HT-29 (cell line): ENCODE measurements at regions not wholly inside any gene's neighbourhood (a gene's known extent, or its start where the extent isn't known, plus 50 kb on each side); places are given as distances from the start of the nearest gene placed in this dataset.

Source experiments
- DNase-seq: peaks from one replicate; pipeline ENCODE4 v3.0.0-alpha.2; 2015; ENCODE audit warnings: low spot score

DNA sequence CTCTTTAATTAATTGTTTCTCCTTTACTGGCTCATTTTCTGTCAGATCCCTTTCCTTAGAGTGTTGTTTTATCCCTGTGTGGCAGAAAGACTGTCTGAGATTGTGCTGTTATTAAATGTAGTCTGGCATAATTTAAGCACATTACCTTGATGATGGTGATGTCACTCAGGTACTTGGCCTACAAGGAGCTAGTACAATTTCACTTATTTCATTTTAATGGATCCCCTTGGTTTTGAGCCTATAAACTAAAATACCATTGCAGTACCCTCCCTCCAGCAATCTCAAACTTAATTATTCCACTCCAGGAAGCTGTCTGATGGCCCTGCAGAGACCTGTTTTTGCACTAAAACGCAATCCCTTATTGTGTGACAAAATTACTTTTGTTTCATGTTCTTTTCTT is 968.6 kb downstream of the ADGRL3 start:
- no peak for DNase-seq

DNA sequence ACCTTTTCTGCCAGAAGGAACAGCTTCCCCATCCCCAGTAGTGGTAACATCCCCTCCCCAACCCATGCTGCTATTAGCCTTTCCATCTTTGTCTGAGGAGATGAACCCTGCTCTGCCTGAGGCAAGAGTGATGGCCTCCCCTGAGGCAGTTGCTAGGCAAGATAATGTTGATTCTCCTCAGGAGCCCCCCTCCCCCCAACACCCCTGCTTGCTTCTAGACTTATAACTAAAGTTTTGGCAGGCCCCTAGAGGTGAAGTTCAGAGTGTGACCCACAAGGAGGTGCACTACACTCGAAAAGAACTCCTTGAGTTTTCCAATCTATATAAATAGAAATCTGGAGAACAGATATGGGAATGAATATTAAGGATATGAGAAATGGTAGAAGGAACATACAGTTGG is 962.5 kb downstream of the ADGRL3 start:
- no peak for DNase-seq

DNA sequence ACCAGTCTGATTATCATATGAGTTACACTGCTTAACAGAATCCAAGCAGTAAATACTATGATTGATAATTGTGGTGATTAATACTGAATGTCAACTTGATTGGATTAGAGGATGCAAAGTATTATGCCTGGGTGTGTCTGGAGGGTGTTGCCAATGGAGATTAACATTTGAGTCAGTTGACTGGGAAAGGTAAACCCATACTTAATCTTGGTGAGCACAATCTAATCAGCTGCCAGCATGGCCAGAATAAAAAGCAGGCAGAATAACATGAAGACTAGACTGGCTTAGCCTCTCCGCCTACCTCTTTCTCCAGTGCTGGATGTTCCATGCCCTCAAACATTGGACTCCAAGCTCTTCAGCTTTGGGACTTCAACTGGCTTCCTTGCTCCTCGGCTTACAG is 961.3 kb downstream of the ADGRL3 start:
- no peak for DNase-seq

DNA sequence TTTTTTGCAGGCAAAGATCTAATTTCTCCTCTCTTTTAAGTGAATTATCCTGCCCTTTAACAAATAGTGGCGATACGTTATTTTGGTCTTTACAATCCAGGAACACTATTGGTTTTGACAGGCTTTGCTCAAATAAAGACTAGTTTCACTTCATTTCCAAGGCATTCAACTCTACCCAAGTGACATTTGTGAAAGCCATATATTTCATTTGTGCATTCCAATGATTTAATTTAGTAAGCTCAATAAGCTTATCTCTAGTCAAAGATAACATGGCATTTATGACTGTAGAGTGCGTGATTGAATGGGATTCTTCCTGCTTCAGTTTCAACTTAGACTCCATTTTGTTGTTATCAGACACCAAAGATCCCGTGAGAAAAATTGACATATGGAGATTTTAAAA is 959.8 kb downstream of the ADGRL3 start:
- no peak for DNase-seq

DNA sequence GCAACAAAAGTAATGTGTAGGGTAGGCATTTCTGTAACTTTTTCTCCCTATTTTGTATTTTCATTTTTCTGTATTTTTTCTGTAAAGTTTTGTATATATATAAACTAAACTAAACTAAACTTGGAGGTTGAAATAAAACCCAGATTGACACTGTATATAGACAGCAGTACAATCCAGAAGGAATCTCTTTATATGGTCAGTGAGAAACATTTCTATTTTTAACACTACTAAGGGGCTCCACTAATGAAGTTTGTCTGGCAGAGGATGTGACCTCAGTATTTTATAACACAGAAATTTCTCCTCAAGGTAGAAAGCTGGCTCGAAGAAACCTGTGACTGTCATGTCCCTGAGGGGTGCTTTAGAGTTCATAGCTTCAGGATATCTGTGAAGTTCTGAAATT is 959.2 kb downstream of the ADGRL3 start:
- DNase-seq: no peak

DNA sequence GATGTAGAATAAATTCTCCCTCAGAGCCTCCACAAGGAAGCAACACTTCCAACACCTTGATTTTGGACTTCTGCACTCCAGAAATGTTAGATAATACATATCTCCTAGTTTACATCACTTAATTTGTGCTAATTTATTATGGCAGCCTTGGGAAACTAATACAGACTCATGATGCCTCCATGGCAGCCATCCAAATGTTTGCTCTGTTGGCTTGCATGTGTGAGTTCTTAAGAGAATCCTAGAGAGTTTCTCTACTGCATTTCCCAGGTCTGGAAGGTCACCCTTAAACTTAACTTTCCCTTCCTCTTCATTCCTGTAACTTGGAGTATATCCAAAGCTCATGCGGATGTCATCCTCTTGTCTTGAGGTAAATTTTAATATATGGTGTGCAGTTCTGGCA is 956.1 kb downstream of the ADGRL3 start:
- no peak for DNase-seq

DNA sequence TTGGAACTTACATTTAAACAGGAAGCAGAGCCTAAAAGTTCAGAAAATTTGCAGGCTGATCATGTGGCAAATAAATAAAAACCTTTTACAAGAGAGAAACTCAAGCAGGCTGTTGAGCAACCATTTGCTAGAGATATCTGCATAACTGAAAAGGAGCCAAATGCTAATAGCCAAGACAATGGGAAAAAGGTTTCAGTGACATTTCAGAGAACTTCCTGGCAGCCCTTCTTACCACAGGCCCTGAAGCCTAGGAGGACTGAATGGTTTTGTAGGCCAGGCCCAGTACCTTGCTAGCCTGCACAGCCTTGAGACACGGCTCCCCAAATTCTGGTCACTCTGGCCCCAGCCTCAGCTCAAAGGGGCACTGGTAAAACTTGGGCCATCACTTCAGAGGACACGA is 945.1 kb downstream of the ADGRL3 start:
- no peak for DNase-seq

DNA sequence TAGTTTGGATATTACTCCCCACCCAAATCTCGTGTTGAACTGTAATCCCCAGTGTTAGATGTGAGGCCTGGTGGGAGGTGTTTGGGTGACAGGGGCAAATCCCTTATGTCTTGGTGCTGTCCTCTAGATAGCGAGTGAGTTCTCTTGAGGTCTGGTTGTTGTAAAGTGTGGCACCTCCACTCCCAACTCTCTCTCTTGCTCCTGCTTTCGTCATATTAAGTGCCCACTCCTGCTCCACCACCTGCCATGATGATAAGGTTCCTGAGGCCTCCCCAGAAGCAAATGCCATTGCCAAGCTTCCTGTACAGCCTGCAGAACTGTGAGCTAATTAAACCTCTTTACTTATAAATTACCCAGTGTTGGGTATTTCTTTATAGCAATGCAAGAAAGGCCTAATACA is 944.3 kb downstream of the ADGRL3 start:
- DNase-seq: no peak

DNA sequence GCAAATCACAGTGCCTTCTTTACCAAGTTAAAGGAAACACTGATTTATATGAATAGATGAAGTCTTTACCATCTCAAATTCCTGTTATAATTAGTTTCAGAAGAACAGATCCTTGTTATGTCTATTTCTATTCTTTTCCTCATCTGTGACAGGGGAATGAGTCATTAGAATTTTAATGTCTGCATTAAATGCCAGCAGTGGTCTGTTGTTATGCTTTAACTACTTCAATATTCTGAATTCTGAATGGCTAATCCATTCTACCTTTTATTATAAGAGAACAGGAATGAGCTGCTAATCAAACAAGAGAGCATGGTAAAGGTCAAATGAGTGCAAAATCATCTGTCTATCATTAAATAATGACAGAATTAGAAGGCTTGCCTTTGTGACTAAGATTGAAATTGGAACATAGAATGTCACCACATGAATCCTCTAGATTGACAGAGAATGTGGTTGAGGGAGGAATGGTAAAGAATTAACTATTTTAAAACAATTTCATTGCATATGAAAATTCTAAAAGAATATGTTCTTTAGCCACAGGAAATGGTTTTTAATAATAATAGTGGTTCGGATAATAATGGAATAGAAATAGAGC is 935.5 kb downstream of the ADGRL3 start:
- DNase-seq: no peak

DNA sequence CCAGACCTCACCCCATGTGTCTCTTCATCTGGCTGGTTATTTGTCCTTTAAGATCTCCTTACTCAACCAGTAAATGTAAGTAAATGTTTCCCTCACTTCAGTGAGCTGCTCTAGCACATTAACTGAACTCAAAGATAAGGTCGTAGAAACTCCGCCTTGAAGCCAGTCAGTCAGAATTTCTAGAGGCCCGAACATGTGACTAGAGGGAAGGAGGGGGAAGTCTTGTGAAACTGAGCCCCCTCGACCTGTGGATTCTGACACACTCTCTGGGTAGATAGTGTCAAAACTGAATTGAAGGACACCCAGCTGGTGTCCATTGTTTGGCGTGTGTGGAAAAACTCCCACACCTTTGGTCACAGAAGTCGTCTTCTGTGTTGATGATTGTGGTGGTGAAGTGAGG is 933.9 kb downstream of the ADGRL3 start:
- no peak for DNase-seq

DNA sequence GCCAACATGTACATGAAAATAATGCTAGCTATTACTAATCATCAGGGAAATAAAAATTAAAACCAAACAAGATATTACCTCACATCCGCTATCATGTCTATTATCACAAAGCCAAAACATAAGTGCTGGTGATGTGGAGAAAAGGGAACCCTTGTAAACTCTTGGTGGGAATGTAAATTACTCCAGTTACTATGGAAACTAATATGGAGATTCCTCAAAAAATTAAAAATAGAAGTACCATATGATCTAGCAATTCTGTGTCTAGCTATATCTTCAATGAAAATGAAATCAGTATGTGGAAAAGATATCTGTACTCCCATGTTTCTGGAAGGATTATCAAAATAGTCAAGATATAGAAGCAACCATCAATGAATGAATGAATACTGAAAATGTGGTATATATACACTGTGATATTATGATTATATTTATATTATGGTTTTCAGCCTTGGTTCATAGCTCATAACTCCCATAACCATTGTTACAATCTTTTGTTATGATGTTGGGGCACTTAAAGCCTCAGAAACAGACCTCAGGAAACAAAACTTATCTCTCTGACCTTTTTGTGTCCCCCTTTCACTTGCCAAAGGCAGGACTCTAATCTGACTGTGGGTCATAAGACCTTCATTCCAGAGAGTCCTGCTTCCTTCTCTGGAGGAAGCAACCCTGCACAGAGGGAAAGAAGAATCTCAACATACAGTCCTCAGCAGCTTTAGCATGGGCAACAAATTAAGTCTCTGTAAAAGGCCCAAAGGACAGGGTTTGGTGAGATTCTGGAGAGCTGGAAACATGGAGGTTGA is 933.2 kb downstream of the ADGRL3 start:
- DNase-seq: no peak

DNA sequence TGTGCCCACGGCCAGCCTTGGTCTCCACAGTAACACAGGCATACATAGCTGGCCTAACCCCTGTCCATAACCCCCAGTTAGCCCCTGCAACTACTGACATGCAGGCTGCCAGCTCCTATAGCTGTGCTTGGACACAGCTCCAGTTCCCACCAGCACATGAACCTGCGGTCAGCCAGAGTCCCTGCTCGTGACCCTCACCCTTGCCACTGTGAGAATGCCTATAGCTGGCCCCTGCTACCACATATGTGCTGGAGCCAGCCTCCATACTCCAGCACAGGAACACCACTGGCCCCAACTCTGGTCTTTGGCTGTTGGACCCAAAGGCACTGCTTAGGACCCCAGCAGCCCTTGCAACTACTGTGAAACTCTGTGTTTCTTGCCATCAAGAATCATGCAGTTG is 930.9 kb downstream of the ADGRL3 start:
- no peak for DNase-seq

DNA sequence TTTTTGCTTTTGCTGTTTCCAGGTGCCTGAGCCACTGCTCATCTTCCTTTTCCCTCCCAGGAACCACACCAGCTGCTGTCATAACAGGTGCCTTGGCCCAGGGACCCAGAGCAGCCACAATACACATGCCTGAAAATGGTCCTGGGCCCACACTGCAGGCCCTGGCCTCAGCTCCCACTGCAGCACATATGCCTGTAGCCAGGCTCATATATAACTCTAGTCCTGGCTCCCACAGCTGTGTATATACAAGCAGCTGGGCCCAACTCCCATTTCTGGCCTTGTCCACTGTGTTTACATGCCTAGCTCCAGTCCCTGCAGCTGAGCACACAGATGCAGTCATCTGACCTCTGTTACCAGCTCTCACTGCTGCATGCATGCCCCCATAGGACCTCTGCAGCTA is 930.5 kb downstream of the ADGRL3 start:
- DNase-seq: no peak

DNA sequence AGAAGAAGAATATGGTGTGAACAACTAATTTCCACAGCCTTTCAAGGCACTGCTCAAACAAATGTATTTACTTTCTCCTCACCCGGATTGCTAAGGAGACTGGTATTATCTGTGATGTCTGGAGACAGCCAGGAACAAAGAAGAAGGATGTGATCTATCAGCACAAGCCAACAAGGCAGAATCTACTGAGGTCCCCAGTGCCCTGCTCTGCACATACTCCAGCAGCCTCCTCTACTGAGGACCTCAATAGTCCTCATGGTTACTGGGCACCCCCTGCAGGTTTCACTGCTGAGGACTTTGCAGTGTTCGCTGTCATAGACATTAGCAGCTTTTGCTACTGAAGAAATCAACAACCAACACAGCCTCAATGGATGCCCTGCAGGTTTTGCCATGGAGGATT is 930.1 kb downstream of the ADGRL3 start:
- DNase-seq: no peak
